K562 (cell line): ENCODE measurements at regions not wholly inside any gene's neighbourhood (a gene's known extent, or its start where the extent isn't known, plus 50 kb on each side); places are given as distances from the start of the nearest gene placed in this dataset.

Source experiments
- ARNT ChIP-seq, 2 experiments: fragments of 450-650 bp; IDR thresholded peaks; 2 replicates each; pipeline ENCODE4 v1.6.1; 2016; ENCODE audit warnings: mild to moderate bottlenecking in 1 of 2
- BACH1 ChIP-seq: fragments of 200-800 bp; sonication (Bioruptor generic); IDR thresholded peaks from 2 replicates; pipeline ENCODE4 v1.6.1; 2016; ENCODE audit warnings: missing genetic modification characterization, missing compliant biosample characterization
- NBN ChIP-seq: fragments of 450-650 bp; IDR thresholded peaks from 2 replicates; pipeline ENCODE4 v1.6.1; 2016; ENCODE audit warnings: low read depth, mild to moderate bottlenecking
- NCOA2 ChIP-seq, 2 experiments: fragments of 450-650 bp; IDR thresholded peaks; 2 replicates each; pipeline ENCODE4 v1.6.1; 2018; ENCODE audit warnings: mild to moderate bottlenecking in 2 of 2, moderate library complexity in 1 of 2; ENCODE audit not compliant: partially characterized antibody in 2 of 2
- NCOR1 ChIP-seq: fragments of 450-650 bp; IDR thresholded peaks from 2 replicates; pipeline ENCODE4 v1.6.1; 2016; ENCODE audit warnings: mild to moderate bottlenecking, moderate library complexity
- NFE2L1 ChIP-seq: fragments of 450-650 bp; IDR thresholded peaks from 2 replicates; pipeline ENCODE4 v1.6.1; 2016; ENCODE audit warnings: missing genetic modification characterization, low read depth, mild to moderate bottlenecking, missing compliant biosample characterization, moderate library complexity, borderline replicate concordance
- NR2C1 ChIP-seq, 2 experiments: fragments of 450-650 bp; IDR thresholded peaks; 2 replicates each; pipeline ENCODE4 v1.6.1; 2017; ENCODE audit warnings: mild to moderate bottlenecking in 2 of 2, antibody characterized with exemption in 1 of 2, inconsistent platforms in 1 of 2, missing compliant biosample characterization in 1 of 2, missing genetic modification characterization in 1 of 2
- NR4A1 ChIP-seq, 2 experiments: fragments of 250-450 bp in 1 of 2; fragments of 450-650 bp in 1 of 2; sonication (Bioruptor Pico) in 1 of 2; IDR thresholded peaks; 2 replicates each; pipeline versions ENCODE4 v1.4.0 to v1.6.1; 2016 to 2020; ENCODE audit warnings: mild to moderate bottlenecking in 2 of 2, missing compliant biosample characterization in 1 of 2, missing genetic modification characterization in 1 of 2, moderate library complexity in 1 of 2
- SMARCC2 ChIP-seq: fragments of 450-650 bp; IDR thresholded peaks from 2 replicates; pipeline ENCODE4 v1.6.1; 2017; ENCODE audit warnings: antibody characterized with exemption, moderate library complexity, mild to moderate bottlenecking, low read depth
- TCFL5 ChIP-seq: fragments of 250-450 bp; sonication (Bioruptor Pico); conservative IDR thresholded peaks from 2 replicates; pipeline ENCODE4 v1.6.1; 2021; ENCODE audit warnings: mild to moderate bottlenecking, moderate library complexity, matching md5 sums
- ZNF282 ChIP-seq: sonication (generic); formaldehyde crosslinking; IDR thresholded peaks from 2 replicates; pipeline ENCODE4 v1.8.1; 2023; ENCODE audit warnings: missing genetic modification reagents
- TF ChIP-seq, protein P1 (sequence below): fragments of 450-650 bp; IDR thresholded peaks from 2 replicates; pipeline ENCODE4 v1.6.1; 2016; ENCODE audit warnings: low read depth
- TF ChIP-seq, protein P2 (sequence below), 2 experiments: IDR thresholded peaks in 1 of 2; conservative IDR thresholded peaks in 1 of 2; 2 replicates each; pipeline ENCODE4 v1.6.1; 2016; ENCODE audit warnings: low read depth in 2 of 2, mild to moderate bottlenecking in 1 of 2, missing compliant biosample characterization in 1 of 2, missing genetic modification characterization in 1 of 2, moderate library complexity in 1 of 2

DNA sequence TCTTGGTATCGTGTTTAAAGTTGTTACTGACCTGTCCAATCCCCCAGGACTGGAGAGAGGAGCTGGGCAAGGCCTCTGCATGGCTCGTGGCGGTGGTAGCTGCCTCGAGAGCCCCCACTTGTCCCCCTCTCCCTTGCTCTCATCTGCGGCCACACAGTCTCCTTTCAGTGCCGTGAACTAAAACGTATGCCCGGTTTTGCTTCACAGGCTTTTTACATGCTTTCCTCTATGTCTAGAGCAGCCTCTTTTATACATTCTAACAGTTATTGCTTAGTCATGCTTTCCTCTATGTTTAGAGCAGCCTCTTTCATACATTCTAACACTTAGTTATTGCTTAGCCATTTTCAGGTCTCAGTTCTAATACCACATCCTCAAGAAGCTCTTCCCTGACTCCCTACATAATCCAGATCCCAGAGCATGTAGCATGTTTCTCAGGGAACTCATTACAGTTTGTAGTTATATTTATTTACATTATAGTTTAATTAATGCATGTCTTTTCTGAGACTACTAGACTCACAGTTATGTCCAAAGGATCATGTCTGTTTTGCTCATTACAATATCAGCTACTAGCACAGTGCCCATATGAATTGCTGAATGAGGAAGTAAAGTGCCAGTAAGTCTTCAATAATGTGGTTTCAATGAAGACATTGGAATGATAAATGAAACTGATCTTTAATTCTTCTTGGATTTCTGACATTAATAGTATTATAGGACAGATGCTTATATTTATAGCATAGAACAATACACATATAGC, 66.5 kb upstream of the TBL1XR1 start (continued):
- TF ChIP-seq, protein P1, sequence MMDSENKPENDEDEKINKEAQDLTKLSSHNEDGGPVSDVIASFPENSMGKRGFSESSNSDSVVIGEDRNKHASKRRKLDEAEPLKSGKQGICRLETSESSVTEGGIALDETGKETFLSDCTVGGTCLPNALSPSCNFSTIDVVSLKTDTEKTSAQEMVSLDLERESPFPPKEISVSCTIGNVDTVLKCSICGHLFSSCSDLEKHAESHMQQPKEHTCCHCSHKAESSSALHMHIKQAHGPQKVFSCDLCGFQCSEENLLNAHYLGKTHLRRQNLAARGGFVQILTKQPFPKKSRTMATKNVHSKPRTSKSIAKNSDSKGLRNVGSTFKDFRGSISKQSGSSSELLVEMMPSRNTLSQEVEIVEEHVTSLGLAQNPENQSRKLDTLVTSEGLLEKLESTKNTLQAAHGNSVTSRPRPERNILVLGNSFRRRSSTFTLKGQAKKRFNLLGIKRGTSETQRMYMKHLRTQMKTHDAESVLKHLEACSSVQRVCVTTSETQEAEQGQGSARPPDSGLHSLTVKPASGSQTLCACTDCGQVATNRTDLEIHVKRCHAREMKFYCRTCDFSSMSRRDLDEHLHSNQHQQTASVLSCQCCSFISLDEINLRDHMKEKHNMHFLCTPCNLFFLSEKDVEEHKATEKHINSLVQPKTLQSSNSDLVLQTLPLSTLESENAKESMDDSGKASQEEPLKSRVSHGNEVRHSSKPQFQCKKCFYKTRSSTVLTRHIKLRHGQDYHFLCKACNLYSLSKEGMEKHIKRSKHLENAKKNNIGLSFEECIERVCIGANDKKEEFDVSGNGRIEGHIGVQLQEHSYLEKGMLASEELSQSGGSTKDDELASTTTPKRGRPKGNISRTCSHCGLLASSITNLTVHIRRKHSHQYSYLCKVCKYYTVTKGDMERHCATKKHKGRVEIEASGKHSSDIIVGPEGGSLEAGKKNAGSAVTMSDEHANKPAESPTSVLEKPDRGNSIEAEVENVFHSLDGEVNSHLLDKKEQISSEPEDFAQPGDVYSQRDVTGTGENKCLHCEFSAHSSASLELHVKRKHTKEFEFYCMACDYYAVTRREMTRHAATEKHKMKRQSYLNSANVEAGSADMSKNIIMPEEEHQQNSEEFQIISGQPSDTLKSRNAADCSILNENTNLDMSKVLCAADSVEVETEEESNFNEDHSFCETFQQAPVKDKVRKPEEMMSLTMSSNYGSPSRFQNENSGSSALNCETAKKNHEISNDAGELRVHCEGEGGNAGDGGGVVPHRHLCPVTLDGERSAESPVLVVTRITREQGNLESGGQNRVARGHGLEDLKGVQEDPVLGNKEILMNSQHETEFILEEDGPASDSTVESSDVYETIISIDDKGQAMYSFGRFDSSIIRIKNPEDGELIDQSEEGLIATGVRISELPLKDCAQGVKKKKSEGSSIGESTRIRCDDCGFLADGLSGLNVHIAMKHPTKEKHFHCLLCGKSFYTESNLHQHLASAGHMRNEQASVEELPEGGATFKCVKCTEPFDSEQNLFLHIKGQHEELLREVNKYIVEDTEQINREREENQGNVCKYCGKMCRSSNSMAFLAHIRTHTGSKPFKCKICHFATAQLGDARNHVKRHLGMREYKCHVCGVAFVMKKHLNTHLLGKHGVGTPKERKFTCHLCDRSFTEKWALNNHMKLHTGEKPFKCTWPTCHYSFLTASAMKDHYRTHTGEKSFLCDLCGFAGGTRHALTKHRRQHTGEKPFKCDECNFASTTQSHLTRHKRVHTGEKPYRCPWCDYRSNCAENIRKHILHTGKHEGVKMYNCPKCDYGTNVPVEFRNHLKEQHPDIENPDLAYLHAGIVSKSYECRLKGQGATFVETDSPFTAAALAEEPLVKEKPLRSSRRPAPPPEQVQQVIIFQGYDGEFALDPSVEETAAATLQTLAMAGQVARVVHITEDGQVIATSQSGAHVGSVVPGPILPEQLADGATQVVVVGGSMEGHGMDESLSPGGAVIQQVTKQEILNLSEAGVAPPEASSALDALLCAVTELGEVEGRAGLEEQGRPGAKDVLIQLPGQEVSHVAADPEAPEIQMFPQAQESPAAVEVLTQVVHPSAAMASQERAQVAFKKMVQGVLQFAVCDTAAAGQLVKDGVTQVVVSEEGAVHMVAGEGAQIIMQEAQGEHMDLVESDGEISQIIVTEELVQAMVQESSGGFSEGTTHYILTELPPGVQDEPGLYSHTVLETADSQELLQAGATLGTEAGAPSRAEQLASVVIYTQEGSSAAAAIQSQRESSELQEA = no peak
- TF ChIP-seq, protein P2, sequence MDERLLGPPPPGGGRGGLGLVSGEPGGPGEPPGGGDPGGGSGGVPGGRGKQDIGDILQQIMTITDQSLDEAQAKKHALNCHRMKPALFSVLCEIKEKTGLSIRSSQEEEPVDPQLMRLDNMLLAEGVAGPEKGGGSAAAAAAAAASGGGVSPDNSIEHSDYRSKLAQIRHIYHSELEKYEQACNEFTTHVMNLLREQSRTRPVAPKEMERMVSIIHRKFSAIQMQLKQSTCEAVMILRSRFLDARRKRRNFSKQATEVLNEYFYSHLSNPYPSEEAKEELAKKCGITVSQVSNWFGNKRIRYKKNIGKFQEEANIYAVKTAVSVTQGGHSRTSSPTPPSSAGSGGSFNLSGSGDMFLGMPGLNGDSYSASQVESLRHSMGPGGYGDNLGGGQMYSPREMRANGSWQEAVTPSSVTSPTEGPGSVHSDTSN (CRISPR knock-in tag; IDR thresholded peaks at IDR 0.05; ENCODE audit: low read depth) = no peak
- TF ChIP-seq, protein P2 (tag; conservative IDR thresholded peaks at IDR 0.05; ENCODE audit: low read depth) = no peak
- TF ChIP-seq NR4A1 (CRISPR knock-in tag; IDR thresholded peaks at IDR 0.05) = no peak
- TF ChIP-seq NR4A1 (tag; IDR thresholded peaks at IDR 0.05) = 0 out of 2 replicates have a peak, but pooled peaks have one; percentile 12
- TF ChIP-seq NCOA2 (IDR thresholded peaks at IDR 0.05; ENCODE audit: partially characterized antibody in 2 of 2) = peak in 1 of 2 experiments; percentile 15
- TF ChIP-seq NCOR1 = no peak
- TF ChIP-seq ZNF282 (CRISPR knock-in tag) = no peak
- 0 out of 2 replicates have a peak, but pooled peaks have one; percentile 24 for TF ChIP-seq NBN
- TF ChIP-seq BACH1 (tag) = peak; percentile 95
- peak; percentile 61; the same call in 1 of the 2 replicates for TF ChIP-seq SMARCC2
- TF ChIP-seq TCFL5 (CRISPR knock-in tag) = no peak
- TF ChIP-seq NFE2L1 (tag) = peak; percentile 93
- TF ChIP-seq ARNT (IDR thresholded peaks at IDR 0.05) = 0 out of 4 replicates have a peak, but pooled peaks of 1 of the 2 experiments have one; percentile 34
- no peak for TF ChIP-seq NR2C1 (IDR thresholded peaks at IDR 0.05)
- TF ChIP-seq NR2C1 (tag; IDR thresholded peaks at IDR 0.05) = peak; percentile 33; the same call in 1 of the 2 replicates
